Astrocyte of the spinal cord (primary cell): ENCODE measurements at regions not wholly inside any gene's neighbourhood (a gene's known extent, or its start where the extent isn't known, plus 50 kb on each side); places are given as distances from the start of the nearest gene placed in this dataset.

Source experiments
- DNase-seq: peaks from one replicate; pipeline ENCODE4 v3.0.0; 2011; ENCODE audit warnings: low read depth, low spot score
- H3K4me3 ChIP-seq: 2 replicates; pipeline ENCODE4 v1.5.1; 2011; ENCODE audit warnings: low read depth, mild to moderate bottlenecking, low read length, moderate library complexity
- CTCF ChIP-seq: IDR thresholded peaks from 2 replicates; pipeline ENCODE4 v1.5.1; 2012; ENCODE audit warnings: low read depth, mild to moderate bottlenecking, low read length, inconsistent platforms
- in situ Hi-C: cut with HindIII; loops from 2 replicates; pipeline ENCODE4 v1.10.0; 2017; ENCODE audit warnings: low sequenced_read_pairs

GRCh38 chr7:1346851-1347250 lies 112.4 kb downstream of the MICALL2 start:
- no peak for DNase-seq
- H3K4me3 ChIP-seq, result no peak overlapping the region
- in situ Hi-C loops, result no loop called here
- TF ChIP-seq CTCF, result no peak

- no peak for TF ChIP-seq CTCF
- in situ Hi-C loops, result no loop called here
- no peak overlapping the region for H3K4me3 ChIP-seq
- DNase-seq, result no peak
Measured at GRCh38 chr7:1348096-1348822, 111.0 kb downstream of the MICALL2 start.

- no peak for DNase-seq
- H3K4me3 ChIP-seq, result no peak overlapping the region
- TF ChIP-seq CTCF, result no peak
- in situ Hi-C loops, result no loop called here
Measured at GRCh38 chr7:1348823-1349335, 110.4 kb downstream of the MICALL2 start.

- no peak for TF ChIP-seq CTCF
- no peak overlapping the region for H3K4me3 ChIP-seq
- in situ Hi-C loops, result no loop called here
- DNase-seq, result no peak
Measured at GRCh38 chr7:1349351-1349761, 109.9 kb downstream of the MICALL2 start.

- TF ChIP-seq CTCF, result no peak
- no peak for DNase-seq
- H3K4me3 ChIP-seq, result no peak overlapping the region
- in situ Hi-C loops, result no loop called here
Measured at GRCh38 chr7:1351881-1352625, 107.2 kb downstream of the MICALL2 start.

GRCh38 chr7:1352656-1353271 lies 106.5 kb downstream of the MICALL2 start:
- DNase-seq, result no peak
- H3K4me3 ChIP-seq, result no peak overlapping the region
- in situ Hi-C loops, result no loop called here
- no peak for TF ChIP-seq CTCF
